Hepatocyte (in vitro differentiated cells): ENCODE measurements at regions not wholly inside any gene's neighbourhood (a gene's known extent, or its start where the extent isn't known, plus 50 kb on each side); places are given as distances from the start of the nearest gene placed in this dataset.

ENCODE experiments used
- EZH2 ChIP-seq: fragments of 200-600 bp; sonication (generic); IDR thresholded peaks from 2 replicates; pipeline ENCODE4 v1.6.1; 2016; ENCODE audit warnings: antibody characterized with exemption, mild to moderate bottlenecking, borderline replicate concordance
- TF ChIP-seq, protein P1 (sequence below): fragments of 200-600 bp; sonication (generic); IDR thresholded peaks from 2 replicates; pipeline ENCODE4 v1.5.1; 2016; ENCODE audit warnings: antibody characterized with exemption, mild to moderate bottlenecking; ENCODE audit not compliant: poor library complexity

GRCh38 chr3:118108769-118109168 is 925.9 kb downstream of the IGSF11 start:
- no peak for TF ChIP-seq EZH2
- TF ChIP-seq, protein P1, sequence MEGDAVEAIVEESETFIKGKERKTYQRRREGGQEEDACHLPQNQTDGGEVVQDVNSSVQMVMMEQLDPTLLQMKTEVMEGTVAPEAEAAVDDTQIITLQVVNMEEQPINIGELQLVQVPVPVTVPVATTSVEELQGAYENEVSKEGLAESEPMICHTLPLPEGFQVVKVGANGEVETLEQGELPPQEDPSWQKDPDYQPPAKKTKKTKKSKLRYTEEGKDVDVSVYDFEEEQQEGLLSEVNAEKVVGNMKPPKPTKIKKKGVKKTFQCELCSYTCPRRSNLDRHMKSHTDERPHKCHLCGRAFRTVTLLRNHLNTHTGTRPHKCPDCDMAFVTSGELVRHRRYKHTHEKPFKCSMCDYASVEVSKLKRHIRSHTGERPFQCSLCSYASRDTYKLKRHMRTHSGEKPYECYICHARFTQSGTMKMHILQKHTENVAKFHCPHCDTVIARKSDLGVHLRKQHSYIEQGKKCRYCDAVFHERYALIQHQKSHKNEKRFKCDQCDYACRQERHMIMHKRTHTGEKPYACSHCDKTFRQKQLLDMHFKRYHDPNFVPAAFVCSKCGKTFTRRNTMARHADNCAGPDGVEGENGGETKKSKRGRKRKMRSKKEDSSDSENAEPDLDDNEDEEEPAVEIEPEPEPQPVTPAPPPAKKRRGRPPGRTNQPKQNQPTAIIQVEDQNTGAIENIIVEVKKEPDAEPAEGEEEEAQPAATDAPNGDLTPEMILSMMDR, result no peak
